GM21619 (cell line): ENCODE measurements at regions not wholly inside any gene's neighbourhood (a gene's known extent, or its start where the extent isn't known, plus 50 kb on each side); places are given as distances from the start of the nearest gene placed in this dataset.
"Not testable (repeated sequence)": the region's sequence is repeated elsewhere in the genome, so short reads cannot be mapped to it uniquely, and the experiment has no call there.

Experiments used
- ATAC-seq: cut with Tn5 transposase; IDR thresholded peaks from one replicate; pipeline ENCODE4 v1.9.1; 2021; ENCODE audit not compliant: unreplicated experiment

DNA sequence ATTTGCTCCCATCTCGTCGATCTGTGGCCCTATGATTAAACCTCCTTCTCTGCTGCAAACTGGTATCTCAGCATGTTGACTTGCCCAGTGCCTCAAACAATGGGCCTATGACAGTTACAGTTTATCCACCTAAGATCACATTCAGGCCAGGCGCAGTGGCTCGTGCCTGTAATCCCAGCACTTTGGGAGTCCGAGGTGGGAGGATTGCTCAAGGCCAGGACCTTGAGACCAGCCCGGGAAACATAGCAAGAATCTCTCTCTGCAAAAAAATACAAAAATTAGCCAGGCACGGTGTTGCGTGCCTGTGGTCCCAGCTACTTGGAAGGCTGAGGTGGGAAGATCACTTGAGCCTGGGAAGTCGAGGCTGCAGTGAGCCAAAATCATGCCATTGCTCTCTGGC lies 79.8 kb upstream of the ADGRL1 start:
- not testable (repeated sequence) for ATAC-seq

DNA sequence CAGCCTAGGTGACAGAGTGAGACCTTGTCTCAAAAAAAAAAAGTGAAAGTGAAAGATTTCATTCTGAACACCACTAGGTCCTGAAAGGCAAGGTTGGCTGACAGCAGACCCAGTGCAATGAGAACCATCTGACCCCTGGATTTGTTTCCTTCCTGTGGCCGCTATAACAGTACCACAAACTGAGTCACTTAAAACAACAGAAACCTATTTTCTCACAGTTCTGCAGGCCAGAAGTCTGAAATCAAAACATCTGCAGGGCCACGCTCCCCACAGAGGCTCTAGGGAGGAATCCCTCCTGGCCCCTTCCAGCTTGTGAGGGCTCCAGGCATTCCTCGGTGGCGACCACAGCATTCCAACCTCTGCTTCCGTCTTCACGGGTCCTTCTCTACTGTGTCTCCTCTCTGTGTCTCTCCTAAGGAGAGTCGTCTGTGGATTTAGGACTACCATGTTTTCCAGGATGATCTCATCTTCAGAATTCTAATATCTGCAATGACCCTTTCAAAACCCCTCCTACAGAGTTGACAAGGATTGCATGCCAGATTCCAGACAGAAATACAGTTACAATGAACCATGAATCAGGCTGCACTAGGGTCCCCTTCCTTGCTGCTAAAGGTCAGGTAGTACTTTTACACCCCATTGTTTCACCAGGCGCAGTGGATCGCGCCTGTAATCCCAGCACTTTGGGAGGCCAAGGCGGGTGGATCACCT lies 78.0 kb upstream of the ADGRL1 start:
- peak; percentile 88 for ATAC-seq

DNA sequence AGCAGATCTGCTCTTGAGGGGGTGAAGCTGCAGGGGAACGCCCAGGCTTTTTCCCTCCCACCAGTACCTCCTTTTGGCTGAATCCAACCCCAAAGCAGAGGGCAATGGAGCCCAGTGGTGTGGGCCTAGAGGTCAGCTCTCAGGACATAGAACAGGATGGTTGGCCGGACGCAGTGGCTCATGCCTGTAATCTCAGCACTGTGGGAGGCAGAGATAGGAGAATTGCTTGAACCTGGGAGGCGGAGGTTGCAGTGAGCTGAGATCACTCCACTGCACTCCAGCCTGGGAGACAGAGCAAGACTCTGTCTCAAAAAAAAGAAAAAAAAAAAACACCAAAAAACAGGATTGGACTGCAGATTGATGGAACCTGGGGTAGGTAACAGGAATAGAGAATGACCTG lies 73.3 kb upstream of the ADGRL1 start:
- ATAC-seq: not testable (repeated sequence)

DNA sequence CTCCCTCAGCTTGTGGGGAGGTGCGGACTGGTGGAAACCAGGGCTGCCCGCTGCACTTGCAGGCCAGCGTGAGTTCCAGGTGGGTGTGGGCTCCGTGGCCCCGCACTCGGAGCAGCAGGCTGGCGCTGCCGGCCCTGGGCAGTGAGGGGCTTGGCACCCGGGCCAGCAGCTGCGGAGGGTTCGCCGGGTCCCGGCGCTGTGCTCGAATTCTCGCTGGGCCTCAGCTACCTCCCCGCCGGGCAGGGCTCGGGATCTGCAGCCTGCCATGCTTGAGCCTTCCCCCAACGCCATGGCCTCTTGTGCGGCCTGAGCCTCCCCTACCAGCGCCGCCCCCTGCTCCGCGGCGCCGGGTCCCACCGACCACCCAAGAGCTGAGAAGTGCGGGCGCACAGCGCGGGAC lies 71.6 kb upstream of the ADGRL1 start:
- no peak for ATAC-seq

DNA sequence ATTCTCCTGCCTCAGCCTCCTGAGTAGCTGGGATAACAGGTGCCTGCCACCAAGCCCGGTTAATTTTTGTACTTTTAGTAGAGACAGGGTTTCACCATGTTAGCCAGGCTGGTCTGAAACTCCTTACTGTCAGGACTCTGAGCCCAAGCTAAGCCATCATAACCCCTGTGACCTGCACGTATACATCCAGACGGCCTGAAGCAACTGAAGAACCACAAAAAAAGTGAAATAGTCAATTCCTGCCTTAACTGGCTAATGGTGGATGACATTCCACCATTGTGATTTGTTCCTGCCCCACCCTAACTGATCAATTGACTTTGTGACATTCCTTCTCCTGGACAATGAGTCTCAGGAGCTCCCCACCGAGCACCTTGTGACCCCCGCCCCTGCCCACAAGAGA lies 69.9 kb upstream of the ADGRL1 start:
- not testable (repeated sequence) for ATAC-seq

DNA sequence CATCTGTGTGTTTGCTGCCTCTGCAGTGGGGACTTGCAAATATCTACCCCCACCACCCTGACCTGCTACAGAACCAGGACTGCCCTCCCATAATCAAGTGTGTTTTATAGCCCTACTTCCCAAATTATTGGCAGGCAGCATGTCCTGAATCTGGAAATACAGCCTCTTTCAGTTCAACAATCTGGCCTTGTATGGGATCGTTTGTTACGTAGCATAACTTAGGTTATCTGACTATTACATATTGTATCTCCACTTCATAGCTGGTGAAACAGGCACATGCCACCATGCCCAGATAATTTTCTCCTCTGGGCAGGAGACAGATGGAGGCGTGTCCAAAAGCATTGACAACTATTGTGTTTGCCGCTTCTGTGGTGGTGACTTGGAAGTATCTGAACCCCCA lies 66.7 kb upstream of the ADGRL1 start:
- no peak for ATAC-seq

DNA sequence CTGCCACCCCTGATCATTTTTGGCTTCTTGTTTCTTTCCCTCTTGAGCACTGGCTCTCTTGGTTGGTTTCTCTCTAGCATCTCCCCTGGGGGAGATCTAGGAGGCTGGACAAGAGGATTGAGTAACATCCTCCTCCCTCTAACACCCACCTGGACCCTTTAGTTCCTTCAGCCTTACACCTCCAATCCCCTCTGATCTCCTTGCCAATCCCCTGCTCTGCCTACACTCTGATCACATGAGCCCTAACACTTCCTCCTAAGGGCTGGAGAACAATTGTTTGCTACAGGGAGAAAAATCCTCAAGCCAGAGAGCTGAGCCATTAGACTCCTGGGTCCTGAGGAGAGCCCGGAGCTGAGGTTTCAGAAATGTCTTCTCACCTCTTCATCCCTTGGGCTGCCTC lies 65.9 kb upstream of the ADGRL1 start:
- no peak for ATAC-seq

DNA sequence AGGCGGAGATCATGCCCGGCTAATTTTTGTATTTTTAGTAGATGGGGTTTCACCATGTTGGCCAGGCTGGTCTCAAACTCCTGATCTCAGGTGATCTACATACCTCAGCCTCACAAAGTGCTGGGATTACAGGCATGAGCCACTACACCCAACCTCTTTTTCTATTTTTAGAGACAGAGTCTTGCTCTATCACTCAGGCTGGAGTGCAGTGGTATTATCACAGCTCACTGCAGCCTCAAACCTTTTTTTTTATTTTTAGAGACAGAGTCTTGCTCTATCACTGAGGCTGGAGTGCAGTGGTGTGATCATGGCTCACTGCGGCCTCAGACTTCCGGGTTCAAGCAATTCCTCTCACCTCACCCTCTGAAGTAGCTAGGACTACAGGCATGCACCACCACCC lies 64.6 kb upstream of the ADGRL1 start:
- not testable (repeated sequence) for ATAC-seq

DNA sequence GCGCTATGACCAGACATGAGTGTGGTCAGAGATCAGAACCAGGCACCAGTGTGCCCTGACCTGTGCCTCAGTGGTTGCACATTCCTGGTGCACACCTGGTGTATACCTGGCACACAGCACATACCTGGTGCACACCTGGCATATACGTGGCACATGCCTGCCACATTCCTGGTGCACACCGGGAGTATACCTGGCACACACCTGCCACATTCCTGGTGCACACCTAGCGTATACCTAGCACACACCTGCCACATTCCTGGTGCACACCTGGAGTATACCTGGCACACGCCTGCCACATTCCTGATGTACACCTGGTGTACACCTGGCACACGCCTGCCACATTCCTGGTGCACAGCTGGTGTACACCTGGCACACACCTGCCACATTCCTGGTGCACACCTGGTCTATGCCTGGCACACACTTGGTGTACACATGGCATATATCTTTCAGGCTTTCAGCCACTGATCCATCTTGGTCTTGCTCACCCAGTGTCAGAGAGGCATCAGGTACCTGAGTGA lies 61.3 kb upstream of the ADGRL1 start:
- no peak for ATAC-seq

DNA sequence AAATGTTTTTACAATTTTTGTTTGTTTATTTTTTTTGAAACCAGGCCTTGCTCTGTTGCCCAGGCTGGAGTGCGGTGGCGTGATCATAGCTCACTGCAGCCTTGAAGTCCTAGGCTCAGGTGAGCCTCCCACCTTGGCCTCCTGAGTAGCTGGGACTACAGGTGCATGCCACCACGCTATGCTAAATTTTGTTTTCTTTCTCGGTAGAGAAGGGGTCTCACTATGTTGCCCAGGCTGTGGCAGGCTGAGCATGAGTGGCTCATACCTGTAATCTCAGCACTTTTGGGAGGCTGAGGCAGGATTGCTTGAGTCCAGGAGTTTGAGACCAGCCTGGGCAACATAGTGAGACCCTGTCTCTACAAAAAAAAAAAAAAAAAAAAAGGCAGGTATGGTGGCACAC lies 60.2 kb upstream of the ADGRL1 start:
- not testable (repeated sequence) for ATAC-seq

DNA sequence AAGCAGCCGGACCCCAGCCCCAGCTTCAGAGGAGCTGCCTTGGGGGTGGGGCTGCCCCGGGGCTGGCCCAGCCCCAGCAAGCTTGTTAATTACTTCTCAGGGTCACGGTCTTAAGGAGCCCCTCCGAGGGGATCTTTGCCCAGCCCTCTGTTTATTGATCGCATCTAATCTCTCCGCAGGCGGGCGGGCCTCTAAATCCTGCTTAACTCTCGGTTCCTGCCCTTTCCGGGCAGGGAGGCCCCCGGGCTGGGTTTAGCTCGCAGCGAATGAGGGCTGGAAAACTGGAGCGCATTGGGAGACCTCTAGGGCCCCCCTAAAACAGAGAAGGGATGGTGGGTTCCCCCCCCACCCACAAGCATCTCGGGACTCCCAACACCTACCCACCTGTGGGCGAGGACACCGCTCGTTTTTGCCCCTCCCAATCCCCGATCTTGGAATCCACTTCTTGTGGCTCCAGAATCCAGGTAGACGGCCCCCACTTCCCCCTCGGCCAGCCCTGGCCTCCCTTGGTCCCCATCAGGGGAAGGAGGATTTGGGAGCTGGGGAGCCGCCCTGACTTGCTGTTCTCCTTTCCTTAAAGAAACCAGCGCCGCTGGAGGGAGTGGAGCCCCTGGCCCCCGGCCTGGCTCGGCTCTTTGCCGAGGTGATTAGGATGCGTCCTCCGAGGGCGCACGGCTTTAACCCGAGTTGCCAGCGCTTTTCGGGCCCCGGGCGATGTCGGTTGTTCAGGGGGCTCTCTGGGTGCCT lies 59.5 kb upstream of the ADGRL1 start:
- no peak for ATAC-seq

DNA sequence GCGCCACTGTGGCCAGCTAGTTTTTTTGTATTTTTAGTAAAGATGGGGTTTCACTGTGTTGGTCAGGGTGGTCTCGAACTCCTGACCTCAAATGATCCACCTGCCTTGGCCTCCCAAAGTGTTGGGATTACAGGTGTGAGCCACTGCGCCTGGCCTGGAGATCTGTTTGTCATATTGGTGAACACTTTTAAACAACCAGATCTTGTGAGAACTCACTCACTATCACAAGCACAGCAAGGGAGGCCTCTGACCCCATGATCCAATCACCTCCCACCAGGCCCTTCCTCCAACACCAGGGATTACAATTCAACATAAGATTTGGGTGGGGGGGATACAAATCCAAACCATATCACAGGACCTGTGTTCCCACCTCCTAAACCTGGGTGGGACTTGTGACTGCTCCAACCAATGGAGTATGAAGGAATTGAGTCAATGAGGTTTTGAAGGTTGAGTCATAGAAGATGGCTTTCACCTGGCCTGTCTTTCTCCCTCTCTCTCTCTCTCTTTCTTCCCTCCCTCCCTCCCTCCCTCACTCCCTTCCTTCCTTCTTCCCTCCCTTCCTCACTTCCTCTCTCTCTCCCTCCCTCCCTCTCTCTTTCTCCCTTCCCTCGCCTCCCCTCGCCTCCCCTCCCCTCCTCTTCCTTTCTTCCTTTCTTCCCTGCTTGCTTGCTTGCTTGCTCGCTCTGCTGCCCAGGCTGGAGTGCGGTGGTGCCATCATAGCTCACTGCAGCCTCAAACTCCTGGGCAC lies 50.1 kb upstream of the ADGRL1 start:
- ATAC-seq: not testable (repeated sequence)
